GM12875 (cell line): ENCODE measurements at regions not wholly inside any gene's neighbourhood (a gene's known extent, or its start where the extent isn't known, plus 50 kb on each side); places are given as distances from the start of the nearest gene placed in this dataset.

Experiments
- H3K4me3 ChIP-seq: one replicate; pipeline ENCODE4 v1.5.1; 2011; ENCODE audit warnings: low read depth, low read length, control low read depth
- TF ChIP-seq, protein P1 (sequence below): IDR thresholded peaks from 2 replicates; pipeline ENCODE4 v1.5.1; 2011; ENCODE audit warnings: low read depth, mild to moderate bottlenecking, control low read depth, inconsistent platforms, low read length, moderate library complexity, borderline replicate concordance; ENCODE audit not compliant: insufficient read depth

- no peak overlapping the region for H3K4me3 ChIP-seq
- TF ChIP-seq, protein P1, sequence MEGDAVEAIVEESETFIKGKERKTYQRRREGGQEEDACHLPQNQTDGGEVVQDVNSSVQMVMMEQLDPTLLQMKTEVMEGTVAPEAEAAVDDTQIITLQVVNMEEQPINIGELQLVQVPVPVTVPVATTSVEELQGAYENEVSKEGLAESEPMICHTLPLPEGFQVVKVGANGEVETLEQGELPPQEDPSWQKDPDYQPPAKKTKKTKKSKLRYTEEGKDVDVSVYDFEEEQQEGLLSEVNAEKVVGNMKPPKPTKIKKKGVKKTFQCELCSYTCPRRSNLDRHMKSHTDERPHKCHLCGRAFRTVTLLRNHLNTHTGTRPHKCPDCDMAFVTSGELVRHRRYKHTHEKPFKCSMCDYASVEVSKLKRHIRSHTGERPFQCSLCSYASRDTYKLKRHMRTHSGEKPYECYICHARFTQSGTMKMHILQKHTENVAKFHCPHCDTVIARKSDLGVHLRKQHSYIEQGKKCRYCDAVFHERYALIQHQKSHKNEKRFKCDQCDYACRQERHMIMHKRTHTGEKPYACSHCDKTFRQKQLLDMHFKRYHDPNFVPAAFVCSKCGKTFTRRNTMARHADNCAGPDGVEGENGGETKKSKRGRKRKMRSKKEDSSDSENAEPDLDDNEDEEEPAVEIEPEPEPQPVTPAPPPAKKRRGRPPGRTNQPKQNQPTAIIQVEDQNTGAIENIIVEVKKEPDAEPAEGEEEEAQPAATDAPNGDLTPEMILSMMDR: no peak
Observed at GRCh38 chr5:54649041-54649504, 131.5 kb downstream of the SNX18 start.

DNA sequence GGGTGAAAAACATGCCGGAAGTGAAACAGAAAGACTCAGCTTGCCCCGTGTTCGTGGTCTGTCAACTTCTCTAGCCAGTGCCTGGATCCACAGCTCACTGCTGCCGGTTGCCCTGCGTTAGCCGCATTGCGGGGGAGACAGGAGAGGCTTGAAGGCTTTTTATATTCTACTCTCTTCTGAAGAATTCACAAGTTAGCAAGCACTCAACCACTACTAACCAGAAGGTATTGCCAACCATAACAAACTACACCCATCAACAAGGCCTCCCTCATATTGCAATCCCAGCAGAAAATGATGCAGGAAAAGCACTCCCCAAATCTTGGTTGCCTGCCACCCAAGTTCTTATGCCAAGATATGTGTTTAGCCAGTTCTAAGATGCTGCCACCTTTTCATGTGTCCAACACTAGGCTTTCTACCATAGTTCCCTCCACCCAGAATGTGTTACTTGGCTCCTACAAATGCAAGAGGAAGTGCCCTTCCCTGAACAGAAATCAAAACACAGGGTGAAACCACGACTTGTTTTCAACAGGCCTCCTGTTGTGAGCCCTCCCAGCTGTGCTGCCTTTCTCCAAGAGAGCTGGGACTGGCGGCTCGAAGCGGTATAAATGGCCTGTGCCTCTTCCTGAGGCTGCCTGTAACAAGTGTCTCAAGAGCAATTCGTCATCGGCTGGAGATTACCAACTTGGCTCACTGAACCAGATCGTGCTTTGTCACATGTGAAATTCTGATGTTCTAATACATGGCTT is 129.0 kb downstream of the SNX18 start:
- TF ChIP-seq, protein P1: no peak

DNA sequence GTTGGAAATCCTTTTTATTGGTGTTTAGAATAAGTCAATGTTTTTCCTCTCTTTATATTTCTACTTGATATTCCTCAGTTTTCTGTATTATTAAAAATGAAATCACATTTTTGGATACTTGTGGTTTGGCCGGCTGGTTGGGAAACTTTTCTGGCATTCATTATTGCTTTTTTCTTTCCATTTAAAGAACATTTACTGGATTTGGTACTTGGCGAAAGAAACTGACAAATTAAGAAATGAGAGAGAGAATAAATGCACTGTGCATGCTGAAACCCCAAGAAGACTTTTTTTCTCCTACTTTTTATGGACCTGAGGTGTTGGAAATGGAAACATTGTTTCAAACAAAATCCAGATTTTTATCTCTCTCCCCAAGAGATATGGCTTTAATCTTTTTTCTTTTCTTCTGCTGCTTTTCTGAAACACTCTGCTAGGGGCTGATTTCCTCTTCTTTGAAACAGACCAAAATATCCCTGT is 128.4 kb downstream of the SNX18 start:
- TF ChIP-seq, protein P1: no peak
- H3K4me3 ChIP-seq: no peak overlapping the region

More for the DNA sequence above, 129.0 kb downstream of the SNX18 start:
- H3K4me3 ChIP-seq: no peak overlapping the region

GRCh38 chr5:54644226-54644625 is 126.7 kb downstream of the SNX18 start:
- H3K4me3 ChIP-seq: no peak overlapping the region
- TF ChIP-seq, protein P1: no peak

- TF ChIP-seq, protein P1: no peak
- no peak overlapping the region for H3K4me3 ChIP-seq
Observed at GRCh38 chr5:54643685-54644106, 126.1 kb downstream of the SNX18 start.

GRCh38 chr5:54639621-54640020 is 122.1 kb downstream of the SNX18 start:
- TF ChIP-seq, protein P1: no peak

DNA sequence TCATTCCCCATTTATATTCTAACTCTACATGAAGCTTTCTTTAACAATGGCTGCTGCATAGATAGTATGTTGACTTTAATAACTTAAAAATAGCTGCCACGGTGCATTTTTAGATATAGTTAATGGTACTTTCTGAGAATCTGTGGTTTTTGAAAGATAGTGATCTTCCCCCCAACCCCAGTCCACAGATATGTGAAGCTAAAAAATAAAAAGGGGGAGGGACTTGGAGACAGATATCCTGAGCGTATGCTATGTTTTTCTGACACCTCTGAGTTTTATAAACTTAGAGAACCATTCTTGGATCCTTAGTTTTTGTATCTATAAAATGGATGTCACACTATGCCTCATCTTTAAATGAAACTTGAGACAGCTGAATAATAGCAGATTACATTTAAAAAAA is 120.5 kb downstream of the SNX18 start:
- no peak overlapping the region for H3K4me3 ChIP-seq
- TF ChIP-seq, protein P1: no peak

More at GRCh38 chr5:54639621-54640020, 122.1 kb downstream of the SNX18 start:
- no peak overlapping the region for H3K4me3 ChIP-seq
